ENCODE measurements at regions not wholly inside any gene's neighbourhood (a gene's known extent, or its start where the extent isn't known, plus 50 kb on each side); places are given as distances from the start of the nearest gene placed in this dataset.

DNA sequence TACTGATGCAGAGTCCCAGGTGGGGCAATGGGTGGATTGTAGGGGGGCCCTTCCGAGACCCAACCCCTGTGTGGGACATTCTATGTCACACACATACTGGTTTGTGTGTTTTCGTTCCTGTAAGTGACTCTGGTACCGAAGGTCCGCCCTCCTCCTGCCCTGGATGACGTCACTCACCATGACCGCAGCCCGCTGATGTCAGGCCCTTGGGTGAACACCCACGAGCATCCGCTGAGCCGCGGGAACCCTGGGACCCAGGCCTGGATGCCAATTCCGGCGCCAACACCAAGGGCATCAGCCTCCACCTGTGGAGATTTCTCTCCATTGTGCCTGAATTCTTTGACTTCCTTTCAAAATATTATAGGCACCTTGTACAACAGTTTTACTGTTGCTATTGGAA is 184.3 kb downstream of the MTRR start:
- TF ChIP-seq, protein P1, sequence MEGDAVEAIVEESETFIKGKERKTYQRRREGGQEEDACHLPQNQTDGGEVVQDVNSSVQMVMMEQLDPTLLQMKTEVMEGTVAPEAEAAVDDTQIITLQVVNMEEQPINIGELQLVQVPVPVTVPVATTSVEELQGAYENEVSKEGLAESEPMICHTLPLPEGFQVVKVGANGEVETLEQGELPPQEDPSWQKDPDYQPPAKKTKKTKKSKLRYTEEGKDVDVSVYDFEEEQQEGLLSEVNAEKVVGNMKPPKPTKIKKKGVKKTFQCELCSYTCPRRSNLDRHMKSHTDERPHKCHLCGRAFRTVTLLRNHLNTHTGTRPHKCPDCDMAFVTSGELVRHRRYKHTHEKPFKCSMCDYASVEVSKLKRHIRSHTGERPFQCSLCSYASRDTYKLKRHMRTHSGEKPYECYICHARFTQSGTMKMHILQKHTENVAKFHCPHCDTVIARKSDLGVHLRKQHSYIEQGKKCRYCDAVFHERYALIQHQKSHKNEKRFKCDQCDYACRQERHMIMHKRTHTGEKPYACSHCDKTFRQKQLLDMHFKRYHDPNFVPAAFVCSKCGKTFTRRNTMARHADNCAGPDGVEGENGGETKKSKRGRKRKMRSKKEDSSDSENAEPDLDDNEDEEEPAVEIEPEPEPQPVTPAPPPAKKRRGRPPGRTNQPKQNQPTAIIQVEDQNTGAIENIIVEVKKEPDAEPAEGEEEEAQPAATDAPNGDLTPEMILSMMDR (IDR thresholded peaks at IDR 0.05): no peak
- no peak for TF ChIP-seq EZH2phosphoT487 (IDR thresholded peaks at IDR 0.05)
